HG03571 (cell line): ENCODE measurements at regions not wholly inside any gene's neighbourhood (a gene's known extent, or its start where the extent isn't known, plus 50 kb on each side); places are given as distances from the start of the nearest gene placed in this dataset.
"Not testable (repeated sequence)": the region's sequence is repeated elsewhere in the genome, so short reads cannot be mapped to it uniquely, and the experiment has no call there.

ENCODE experiments used
- ATAC-seq: cut with Tn5 transposase; IDR thresholded peaks from one replicate; pipeline ENCODE4 v1.9.1; 2021; ENCODE audit not compliant: unreplicated experiment

DNA sequence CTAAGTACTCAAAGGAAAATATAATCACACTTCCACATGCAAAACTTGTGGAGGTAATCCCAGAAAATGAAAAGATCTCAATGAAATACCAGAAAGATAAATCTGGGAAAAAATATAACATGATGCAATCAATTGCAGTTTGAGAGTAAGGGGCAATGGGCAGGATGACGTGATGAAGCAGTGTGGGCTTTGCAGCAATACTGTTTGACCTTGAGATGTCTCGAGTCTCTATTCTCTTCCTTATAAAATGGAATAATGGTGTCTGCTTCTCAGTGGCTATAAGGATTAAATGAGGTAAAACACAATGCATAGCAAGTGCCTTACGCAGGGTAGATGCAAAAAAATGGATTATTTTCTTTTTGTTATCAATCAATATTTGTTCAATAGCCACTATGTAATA lies 447.5 kb downstream of the BUD13 start:
- no peak for ATAC-seq

DNA sequence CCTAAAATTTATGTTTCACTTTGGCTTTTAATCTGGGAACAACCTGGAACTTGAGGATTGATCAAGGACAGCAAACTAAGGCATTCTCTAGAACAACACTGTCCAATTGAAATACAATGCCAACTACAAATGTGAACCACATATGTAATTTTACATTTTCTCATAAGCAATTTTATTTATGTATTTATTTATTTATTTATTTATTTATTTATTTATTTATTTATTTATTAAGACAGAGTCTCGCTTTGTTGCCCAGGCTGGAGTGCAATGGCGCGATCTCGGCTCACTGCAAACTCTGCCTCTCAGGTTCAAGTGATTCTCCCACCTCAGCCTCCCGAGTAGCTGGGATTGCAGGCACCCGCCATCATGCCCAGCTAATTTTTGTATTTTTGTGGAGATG lies 448.7 kb downstream of the BUD13 start:
- ATAC-seq = not testable (repeated sequence)

DNA sequence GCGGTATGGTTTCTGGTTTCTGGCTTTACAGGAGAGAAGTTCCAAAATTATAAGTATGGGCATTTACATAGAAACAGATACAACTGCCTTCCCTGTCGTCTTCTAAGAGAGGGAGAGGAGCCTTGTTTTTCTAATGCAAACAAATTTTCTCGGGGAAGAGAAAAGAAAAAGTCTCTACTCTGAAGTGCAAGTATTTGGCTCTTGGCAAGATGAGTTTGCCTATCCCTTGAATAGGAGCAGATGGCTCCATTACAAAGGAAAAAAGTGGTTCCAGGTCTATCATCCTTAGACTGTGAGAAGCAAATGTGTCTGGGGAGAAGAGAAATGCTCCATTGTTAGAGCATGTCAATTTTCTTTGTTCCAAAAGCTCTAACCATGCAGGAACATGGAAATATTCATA lies 455.6 kb downstream of the BUD13 start:
- ATAC-seq = no peak

DNA sequence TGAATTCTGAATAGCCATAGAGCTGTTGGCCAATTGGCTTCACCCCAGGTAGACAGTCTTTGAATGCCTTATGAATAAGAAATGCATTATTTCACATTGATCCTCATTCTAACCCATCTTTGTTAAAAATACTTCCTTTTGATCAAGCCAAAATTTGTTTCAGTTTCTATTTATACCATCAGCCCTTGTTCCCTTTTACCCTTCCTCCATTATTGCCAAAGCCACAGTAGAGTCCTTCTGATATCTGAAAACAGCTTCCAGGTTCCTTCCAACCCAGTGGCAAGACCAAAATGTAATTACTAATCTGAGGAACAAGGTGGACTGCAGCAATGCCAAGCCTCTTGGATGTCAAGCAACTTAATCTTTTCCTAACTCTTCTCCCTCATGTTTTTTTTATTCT lies 458.8 kb downstream of the BUD13 start:
- no peak for ATAC-seq

DNA sequence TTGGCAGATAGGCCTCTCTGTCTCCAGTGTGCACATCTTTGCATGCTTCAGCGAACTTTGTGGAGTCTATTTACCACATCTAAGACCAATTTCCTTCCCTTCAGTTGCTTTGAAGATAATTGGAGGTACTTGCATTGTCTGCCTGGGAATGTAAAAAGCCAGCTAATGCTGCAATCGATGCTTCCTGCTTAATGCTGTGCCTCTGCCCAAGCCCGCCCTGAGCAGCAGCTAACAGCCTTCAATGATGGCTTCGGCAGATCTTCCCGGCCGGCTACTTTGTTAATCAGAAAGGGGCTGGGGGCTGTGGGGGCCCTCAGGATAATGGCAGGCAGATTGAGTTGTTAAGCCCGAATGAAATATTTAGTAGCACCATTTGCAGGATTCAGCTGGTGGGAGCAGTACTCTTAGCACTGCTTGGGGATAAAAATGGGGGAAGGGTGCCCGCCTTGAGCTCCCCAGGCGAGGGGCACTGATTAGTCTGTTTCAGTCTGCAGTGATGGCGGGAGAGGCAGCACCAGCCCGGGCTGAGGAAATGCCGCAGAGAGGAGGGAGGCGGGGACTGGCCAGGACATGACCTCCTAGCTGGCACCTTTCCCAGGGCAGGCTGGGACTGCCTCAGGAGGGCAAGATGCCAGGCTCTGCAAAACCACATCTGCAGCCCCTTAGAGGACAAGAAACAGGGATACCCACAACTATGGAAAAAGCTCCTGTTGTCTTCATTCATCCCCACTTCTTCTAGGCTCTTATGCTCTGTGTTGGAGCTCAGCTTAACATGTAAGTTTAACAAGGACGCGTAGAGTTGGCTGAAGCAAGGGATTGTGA lies 460.0 kb downstream of the BUD13 start:
- ATAC-seq = no peak

DNA sequence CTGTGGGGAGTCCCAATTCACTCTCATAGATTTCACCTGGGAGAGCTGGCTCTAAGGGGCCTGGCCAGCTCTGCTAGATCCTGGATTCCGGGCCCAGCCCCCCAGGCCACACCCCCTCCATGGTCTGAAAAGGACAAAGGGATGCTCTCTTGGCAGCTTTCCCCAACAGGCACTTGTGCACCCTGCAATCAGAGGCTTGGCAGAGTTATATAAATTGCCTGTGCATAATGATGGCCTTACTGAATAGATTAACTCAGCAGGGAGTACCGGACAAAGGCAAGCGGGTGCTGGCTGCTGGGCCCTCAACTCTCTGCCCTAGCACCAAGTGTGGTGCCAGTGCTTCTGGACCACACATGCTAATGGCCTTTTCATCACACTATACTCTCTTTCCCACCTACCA lies 461.6 kb downstream of the BUD13 start:
- no peak for ATAC-seq

DNA sequence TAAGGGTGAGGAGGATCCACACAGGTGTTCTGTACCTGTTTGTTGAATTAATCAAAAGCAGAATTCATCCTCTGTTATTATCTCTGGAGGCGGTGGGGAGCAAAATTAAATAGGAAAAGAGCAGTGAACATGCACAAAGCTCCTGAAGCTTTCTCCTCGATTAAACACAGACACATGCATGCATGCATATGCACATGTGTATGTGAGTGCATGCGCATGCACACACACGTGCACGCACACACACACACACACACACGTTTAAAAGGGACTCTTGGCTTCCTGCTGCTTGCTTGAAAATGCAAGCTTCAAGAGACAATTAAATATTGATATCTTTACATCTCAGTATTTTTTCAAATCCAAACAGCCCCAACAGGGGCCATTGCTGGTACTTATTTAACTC lies 462.1 kb downstream of the BUD13 start:
- ATAC-seq = no peak

DNA sequence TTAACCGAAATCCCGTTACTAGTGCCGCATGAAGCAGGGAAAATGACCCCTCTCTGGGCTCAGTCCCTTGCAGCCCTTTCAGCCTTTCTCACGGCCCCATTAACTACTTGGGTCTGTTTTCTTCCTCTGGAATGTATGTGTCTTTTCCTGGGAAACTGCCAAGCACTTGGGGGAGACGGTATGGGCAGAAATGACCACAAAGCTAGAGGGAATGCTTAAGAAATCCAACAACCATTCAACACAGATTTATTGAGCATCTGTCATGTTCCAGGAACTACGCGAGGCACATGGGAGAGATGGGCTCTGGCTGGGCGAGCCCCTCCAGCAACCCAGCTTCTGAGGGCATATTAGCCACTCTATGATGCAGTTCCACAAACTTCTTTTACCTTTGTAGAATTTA lies 462.6 kb downstream of the BUD13 start:
- ATAC-seq = no peak

DNA sequence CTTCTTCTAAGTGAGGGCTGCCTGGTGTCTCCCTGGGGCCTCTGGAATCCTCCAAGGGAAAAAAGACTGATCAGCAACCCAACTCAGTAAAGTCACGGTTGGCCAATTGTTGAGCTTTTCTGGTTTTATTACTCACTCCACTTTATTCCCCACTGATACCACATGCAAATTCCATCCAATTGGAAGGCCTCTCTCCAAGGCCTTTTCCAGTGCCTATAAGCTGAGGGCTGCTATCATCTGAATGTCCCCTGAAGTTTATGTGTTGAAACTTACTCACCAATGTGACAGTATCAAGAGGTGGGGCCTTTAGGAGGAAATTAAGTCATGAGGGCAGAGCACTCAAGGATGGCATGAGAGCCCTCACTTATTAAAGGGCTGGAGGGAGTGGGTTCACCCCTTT lies 463.3 kb downstream of the BUD13 start:
- ATAC-seq = no peak

DNA sequence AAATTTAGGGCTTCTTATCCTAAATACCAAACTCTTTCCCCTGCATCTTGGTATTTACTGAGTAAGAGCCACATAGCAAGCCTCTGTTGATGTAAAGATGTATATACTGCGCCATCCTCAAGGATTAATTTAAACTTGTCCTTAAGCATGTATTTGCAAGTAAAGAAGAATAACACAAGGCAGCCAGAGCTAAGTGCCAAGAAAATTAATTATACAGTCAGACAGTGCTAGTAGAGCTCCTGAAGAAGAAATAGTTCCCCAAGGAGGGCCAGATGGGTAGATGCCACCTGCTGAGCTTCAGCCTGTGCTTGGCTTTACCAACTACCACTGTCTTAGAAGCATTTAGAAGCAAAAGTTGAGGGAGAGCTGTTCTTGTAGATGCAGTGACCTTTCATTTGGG lies 470.0 kb downstream of the BUD13 start:
- ATAC-seq = no peak

DNA sequence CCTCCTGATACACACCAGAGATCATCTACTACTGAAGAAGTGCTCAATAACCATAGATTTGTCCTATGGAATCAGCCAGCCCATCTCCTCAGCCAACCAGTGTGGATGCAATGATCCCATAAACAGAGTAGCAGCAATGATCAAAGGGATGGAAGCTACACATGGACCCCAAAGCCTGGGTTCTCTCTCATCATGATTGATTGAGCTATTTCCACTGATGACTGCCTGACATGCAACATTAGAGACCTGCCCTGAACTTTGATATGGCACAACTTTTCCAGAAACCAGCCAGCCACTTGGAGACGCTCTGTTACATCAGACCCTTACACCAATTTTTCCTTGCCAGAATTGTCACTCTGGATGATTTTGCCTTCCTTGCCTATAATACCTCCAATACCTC lies 471.6 kb downstream of the BUD13 start:
- no peak for ATAC-seq

DNA sequence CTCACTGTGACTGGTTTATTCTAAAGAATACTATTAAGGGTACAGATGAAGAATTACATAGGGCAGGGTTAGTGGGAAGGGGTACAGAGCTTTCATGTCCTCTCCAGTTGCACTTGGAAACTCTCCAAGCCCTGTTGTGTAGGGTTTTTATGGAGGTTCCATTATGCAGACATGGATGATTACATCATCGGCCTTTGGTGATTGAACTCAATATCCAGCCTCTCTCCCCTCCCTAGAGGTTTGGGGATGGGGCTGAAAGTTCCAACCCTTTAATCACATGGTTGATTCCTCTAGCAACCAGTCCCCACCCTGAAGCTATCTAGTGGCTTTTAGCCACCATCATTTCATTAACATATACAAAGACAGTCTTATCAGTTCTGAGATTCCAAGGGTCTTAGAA lies 472.6 kb downstream of the BUD13 start:
- ATAC-seq = no peak

DNA sequence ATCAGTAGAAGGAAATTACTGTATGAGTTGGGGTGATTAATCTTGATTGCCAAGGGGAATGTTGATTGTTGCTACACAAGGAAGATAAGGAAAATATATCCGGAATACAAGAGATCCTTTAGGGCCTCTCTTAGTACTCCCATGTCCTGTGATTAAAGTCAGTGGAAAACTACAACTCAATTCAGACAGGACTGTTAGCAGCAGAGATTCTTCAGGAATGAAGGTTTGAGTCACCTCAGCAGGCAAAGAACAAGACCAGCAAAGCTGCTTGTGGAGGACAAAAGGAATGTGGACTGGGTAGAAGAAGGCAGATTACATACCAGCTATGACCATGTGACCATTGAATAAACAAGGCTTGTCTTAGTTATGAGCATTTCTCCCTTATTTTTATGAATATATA lies 478.2 kb downstream of the BUD13 start:
- ATAC-seq = no peak

DNA sequence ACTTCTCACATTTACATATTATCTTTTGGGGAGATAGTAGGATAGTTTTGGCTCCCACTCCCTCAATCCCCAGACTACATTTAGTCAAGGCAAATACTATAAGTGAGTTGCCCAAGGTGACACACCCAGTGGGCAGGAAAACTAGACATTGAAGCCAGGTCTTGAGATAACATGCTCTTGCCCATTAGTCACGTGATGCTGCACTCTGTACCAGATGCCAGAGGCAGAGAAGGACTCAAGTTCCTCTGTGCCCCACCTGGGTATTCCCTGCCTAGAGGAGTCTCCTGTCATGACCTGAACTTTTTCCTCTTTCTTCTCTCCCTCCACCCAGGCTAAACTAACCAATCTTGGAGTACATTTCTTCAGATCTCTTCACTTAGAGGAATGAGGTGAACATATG lies 484.9 kb downstream of the BUD13 start:
- ATAC-seq = no peak

DNA sequence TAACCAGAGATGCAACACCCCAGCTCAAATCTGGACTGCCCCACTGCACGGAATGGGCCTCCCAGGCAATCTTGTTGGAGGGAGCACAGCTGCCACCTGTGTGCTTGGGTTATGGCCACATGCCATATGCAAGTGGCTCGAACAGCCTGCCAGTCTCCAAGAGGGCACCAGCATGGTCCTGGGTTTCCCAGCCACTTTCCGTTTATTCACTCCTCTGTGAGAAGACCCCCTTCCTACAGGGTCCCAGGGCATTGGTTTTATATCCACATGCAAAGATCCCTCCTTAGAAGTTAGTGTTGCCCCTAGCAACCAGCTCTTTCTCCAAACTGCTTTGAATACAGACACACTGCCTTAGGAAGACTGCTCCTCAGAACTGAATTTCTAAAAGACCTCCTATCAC lies 487.8 kb downstream of the BUD13 start:
- ATAC-seq = no peak

DNA sequence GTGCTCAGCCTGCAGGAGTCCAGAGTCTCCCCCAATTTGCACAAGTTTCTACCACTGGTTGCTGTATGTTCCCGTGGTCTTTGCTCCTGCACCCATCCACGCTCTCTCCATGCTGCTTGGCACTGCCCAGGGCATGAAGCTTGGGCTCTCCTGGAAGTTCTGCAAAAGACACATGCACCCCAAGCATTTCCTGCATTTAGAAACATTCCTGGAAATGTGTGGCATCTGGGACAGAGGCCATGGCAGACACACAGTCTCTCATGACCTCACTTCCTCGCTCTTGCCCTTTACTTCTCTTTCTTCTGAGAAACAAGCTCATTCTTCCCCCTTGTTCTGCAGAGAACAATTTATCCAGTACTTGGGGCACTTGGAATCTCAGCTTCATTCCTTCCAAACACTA lies 489.5 kb downstream of the BUD13 start:
- ATAC-seq = no peak

DNA sequence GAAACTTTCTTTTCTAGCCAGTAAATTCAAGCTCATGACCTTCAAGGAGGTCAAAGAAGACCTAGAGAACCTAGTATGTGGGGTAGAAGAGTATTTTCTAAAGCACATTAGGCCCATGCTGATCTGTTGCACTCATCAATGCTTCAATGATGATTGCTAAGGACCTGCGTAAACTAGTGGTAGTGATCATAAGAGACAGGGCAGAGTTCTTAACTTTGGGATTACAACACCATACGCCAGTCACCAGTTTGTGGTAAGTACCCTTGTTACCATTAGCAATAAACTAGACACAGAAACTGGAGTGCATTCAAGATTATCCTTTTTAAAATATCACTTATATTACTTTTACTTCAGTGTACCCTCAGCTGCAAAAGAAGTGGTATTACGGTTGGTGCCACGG lies 490.3 kb downstream of the BUD13 start:
- no peak for ATAC-seq

DNA sequence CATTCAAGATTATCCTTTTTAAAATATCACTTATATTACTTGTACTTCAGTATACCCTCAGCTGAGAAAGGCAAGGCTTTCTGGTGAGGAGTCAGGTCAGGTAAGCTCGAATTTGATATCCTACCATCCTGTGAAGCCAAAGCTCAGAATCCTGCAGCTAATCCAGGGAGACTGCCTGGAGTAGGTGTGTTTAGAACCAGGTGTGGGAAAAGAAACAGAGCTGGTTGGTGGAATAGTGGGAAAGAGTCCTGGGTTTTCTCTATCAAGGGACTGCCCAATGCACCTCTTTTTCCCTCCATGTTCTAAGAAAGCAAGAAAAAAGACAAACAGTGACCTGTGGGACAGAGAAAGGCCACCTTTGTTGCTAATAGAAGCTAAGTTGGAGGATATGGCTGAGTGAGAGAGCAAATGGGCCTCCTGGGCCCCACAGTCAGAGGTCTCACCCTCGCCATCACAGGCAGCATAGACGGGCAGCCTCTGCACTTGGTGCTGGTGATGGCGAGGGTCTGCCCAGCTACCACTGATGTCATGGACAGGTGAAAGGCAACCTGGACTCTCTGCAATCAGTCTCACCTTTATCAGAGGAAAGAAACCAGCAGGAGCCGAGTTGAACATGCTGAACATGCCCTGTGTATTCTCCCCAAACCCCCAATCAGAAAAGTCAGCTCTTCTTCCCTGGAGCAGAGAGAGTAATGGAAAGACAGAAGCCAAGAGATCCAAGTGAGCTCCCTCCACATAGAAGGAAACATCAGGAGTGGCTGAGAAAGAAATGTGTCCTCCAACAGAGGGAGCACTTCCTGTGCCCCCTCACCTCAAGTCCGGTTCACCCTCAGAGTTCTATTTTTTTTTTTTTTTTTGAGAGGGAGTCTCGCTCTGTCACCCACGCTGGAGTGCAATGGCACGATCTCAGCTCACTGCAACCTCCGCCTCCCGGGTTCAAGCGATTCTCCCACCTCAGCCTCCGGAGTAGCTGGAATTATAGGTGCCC lies 491.3 kb downstream of the BUD13 start:
- no peak for ATAC-seq

DNA sequence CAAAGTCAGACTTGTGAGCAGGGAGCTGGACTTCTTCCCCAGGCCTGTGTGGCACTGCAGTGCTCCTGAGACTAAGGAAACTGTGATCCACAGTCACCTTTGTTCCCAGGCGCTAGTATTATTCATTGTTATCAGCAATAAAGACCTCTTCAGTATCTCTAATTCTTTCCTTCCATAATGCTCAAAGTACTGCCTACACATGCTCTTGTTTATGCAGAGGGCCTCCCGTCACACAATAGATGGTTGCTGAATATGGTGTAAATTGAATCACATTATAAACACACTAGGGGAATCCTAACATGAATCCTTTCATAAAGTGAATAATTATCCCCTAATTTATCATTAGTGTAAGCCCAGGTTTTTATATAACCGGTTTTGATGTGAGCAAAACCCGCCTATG lies 493.3 kb downstream of the BUD13 start:
- ATAC-seq = no peak

DNA sequence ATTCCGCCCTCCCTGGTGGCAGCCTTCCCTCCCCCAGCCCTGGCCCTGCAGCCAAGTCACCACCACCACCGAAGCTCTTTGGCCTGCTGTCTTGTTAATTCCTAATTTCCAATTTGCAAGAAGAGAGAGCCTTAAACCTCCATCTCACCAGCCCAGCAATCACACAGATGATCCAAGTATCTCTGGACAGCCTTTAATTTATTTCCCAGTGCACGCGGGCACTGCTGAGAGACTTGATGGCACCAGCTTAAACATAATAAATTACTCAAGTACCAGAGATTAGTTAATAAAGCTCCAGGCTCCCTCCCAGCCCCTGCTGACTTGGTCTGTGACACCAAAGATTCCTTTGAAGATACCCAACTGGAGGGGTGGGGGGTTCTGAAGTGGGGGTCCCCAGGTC lies 494.7 kb downstream of the BUD13 start:
- no peak for ATAC-seq

DNA sequence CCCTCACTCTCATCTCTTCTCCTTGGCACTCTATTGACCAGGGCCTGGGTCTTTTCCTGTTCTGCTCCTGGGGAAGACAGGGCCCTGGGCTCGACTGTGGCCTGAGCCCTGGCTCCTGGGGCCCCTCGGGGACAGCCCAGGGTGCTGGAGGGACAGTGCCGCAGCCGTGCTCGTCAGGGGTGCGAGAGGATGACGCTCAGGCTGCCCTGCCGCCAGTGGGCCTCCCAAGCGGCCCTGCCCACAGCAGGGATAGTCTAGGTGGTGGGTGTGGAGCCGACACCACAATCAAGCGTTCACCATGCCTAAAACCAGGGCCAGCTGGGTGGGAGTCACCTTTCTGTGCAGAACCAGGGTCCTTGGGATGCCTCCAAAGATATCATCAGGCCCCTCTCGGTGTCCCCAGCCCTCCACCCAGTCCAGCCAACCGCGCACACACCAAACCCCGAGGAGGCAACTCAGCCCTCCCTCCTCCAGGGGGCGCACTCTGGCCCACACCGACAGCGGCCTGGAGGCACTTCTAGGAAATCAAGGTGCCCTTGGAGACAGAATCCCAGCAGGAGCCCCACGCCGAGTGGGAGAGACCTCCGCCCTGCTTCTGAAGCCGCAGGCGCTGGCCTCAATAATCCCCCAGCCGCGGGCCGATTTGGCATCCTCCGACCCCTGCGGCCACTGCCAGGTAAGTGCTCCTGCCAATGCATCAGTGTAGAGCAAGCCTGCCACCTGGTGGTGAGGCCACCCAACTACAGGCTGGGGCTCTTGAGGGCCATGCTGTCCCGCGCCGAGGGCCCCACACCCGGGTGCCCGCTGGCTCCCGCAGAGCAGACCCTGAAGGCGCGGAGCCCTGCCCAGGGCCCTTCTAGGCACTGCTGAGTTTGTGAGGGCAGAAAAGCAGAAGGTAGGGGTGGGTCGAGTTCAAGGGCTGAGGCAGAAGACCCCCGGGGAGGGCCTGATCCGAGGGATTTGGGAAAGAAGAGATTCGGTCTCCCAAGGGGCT lies 496.4 kb downstream of the BUD13 start:
- peak; percentile 80 for ATAC-seq
